NOMO-1 (cell line): ENCODE measurements at regions not wholly inside any gene's neighbourhood (a gene's known extent, or its start where the extent isn't known, plus 50 kb on each side); places are given as distances from the start of the nearest gene placed in this dataset.

Source experiments
- DNase-seq, 2 experiments: peaks; one replicate each; lab custom pipeline; 2025; ENCODE audit not compliant: unreplicated experiment in 2 of 2; lab: John Stamatoyannopoulos, UW

DNA sequence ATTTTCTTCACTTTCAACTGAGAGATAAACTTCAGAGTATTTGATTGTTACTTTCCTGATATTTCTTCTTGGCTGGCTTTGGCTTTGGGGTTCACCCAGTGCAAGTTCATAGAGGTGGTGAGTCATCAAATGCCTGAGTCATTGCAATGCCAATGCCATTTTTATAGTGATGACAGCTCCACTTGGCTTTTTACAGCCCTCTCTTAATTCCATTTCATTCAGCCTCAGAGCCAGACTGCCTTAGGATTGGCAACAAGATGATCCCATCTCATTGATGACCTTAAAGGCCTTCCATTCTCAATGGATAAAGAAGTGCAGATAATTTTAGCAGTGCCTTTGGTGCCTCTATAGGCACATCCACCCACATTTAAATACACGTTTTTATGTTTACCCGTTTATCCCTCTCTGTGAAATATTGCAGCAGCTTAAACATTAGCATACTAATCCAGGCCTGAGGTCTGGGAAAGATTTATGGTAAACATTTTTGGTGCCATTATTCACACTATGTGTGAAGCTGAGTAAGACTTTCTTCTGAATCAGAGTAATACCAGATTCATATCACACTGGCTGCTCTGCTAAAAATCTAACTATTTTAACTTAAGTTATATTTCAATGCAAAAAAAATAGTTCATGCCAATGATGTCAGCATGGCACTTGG, 88.9 kb upstream of the TYRP1 start:
- DNase-seq: no peak

DNA sequence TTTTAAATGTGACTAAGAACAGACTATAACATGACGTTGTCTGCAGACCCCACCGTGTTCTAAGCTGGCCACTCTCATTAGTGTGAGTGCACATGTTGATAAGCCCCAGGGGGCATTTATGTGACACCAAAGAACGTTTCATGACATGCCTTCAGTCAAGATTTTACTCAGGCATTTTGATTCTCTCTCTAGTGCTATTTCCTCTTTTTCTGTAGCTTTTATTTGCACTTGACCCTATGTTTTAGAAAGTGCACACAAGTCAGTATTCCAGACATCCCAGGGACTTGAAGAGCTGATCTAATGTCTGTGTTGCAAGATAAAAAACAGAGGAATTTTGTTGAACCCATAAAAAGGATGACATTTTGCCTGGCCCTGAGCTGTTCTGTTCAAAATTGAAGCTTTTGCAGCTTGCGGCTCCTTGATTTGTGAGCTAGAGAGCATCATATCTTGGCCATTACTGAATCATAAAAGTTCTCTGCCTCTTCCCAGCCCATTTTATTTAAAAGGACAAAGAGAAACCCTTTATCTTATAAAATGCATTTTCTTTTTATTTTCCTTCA, 80.9 kb upstream of the TYRP1 start:
- DNase-seq: no peak

DNA sequence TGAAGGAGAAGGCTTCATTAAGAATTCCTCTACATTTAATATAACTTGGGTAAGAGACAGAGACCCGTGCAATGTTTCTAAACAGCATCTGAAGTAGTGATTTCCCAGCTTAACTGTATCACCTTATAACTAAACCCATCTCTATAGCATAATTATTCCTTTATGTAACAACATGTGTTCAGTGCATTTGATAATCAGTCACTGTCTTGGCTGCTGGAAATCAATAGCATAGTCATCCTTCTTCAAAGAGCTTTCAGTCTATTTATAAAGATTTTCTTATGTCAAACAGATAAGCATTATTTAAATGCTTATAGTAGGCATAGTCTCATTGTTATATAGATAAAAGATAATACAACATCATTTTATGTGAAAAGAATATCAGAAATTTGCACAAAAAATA, 80.1 kb upstream of the TYRP1 start:
- no peak for DNase-seq

DNA sequence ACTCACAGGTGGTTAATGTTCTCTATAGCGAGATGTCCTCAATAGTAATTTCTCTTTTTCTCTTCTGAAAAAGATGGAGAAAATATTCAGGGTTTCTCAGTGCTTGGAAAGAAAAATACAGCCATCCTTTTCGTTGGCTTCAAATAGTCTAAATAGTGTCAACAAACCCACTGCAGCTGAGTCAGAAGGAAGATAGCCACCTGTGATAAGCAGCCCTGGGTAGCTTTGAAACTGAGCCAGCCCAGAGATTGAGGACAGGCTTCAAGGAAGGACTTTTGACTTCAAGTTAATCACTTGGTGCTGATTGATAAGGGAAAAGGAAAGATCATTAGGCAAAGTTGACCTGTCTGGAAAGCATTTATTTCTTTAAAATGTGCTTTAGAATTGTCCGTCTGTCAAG, 78.7 kb upstream of the TYRP1 start:
- DNase-seq: no peak

DNA sequence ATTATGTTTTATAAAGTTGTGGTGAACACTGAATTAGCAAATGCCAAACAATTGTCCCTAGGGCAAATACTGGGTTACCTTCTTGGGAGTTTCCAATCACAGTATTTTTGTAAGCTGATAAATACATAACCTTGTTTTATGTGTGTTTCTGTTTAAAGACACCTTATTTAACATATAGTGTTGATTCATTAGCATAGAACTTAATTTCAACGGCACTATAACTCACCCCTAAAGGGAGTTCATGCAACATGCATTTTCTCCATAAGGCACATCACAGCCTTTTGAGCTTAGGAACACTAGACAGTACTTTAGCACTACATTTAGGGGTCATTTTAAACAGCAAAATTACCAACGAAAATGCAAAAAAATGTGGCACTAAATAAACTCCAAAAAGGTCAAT, 74.2 kb upstream of the TYRP1 start:
- DNase-seq: no peak

DNA sequence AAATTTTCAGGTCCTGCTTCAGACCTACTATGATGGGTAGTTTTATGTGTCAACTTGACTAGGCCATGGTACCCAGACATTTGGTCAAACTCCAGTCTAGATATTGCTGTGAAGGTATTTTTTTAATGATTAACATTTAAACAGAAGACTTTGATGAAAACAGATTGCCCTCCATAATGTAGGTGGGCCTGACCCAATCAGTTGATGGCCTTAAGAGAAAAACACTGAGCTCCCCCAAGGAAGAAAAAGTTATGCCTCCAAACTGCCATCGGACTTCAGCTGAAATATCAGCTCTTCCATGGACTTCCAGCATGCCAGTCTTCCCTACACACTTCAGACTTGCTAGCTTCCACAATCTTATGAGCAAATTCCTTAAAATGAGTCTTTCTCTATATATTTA, 67.3 kb upstream of the TYRP1 start:
- no peak for DNase-seq

DNA sequence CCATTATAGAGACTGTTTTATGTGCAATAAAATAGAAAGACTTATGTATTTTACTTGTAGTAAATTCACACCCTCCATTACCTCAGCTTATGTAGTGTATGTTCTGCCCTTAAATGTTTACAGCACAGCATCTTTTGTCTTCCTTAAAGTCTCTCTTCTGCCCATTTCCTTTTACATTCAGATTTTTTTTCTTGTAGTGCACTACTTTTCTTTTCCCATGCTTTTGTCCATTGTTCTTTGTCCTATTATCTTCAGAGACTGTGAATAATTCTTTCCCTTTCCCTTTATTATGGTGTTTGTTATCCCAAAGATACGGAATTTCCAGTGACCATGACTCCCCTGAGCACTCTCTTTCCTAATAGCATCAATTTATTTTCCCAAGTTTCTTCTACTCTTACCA, 66.1 kb upstream of the TYRP1 start:
- DNase-seq: no peak

DNA sequence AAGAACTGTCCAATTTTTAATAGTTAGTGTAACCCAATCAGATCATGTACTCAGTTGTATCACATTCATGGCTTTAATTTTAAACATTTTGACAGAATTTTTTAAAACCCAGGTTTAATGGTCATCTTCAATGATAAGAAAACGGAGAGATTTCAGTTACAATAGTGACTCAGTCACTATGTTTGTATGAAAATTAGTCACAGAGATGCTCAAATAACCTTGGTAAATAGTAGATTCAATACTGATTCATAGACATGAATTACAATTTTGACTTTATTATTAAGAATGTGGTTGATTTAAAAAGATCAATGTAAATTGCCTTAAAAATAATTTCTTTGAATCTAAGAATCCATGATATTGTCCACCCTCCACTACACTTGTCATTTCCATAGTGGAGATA, 64.6 kb upstream of the TYRP1 start:
- no peak for DNase-seq

DNA sequence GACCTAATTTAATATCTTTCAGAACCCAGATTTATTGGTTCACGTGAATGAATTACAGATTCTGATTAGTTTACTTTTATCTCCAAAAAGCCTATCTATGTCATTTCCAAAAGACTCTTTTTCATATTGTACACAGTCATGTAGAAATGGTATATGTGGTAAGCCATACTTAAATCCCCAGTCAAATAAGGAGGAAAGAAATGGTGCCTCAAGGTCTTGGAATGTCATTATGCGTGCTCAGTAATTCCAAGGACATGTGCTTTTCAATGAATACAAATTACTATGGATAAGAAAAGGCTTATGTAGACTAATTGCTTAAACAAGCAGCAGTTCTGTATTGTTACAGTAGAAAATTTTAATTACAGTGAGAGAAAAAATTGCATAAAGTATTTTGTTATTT, 64.1 kb upstream of the TYRP1 start:
- no peak for DNase-seq

DNA sequence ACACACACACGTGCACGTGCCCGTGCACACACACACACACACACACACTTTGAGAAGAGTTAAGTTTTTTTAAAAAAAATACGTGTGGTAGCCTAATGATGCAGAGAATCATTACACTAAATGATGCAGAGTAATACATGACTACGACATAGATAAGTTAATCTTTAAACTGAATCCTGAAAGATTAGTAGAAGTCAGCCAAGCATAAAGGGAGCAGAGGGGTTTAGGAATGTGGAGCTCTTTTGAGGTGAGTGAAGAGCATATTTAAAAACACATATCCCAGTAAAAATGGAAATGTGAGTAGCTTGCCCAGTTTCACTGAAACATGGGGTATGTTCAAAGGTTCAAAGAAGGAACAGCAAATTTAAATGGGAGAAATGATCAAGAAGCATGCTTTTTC, 61.3 kb upstream of the TYRP1 start:
- no peak for DNase-seq

DNA sequence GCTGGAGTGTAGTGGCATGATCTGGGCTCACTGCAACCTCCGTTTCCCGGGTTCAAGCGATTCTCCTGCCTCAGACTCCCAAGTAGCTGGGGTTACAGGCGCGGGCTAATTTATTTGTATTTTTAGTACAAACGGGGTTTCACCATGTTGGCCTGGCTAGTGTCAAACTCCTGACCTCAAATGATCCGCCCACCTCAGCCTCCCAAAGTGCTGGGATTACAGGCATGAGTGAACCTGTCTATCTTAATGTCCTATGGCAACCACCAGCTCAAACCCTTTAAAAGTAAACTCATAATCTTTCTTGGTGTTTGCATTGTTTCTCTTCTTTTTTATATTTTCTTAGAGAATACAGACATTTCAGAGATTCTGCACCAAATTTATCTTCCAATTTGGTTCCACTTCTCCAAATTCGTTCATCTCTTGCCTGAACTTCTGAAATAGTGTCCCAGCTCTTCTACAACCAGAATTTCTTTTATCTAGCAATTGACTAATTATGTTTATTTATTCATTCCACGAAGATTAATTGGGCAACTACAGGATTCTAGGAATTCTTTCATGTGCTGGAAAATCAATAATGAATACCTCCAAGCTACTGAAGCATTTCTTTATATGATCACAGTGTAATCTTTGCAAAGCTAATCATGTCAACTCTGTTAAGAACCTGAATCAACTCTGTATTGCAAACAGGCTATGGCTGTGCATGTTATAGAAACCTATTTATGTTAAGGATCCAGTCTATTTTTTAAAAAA, 60.0 kb upstream of the TYRP1 start:
- no peak for DNase-seq

DNA sequence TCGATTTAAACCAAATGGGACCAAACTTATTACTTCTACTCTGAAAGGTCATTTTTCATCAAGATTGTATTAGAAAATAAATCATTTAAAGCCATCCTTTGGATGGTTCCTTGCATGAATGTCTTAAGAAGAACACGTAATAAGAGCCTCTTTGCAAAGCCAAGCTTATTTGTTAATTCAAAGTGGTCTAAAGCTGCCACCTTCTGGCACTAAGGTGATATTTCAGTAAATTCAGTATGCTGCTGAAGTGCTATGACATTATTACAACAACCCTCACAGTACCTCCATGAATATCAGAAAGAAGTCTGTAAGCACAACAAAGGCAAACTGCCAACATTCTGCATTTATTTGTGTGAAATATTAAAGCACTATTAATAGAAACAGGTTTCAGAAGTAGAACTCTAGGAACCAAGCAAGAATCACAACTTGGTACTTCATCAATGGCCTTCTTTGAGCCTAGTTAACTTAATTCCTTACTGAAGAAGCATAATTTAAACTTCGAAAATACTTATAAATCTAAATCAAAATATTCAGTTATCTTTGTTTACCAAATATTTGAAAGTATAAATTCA, 53.1 kb upstream of the TYRP1 start:
- DNase-seq: peak in 1 of 2 experiments; percentile 13

DNA sequence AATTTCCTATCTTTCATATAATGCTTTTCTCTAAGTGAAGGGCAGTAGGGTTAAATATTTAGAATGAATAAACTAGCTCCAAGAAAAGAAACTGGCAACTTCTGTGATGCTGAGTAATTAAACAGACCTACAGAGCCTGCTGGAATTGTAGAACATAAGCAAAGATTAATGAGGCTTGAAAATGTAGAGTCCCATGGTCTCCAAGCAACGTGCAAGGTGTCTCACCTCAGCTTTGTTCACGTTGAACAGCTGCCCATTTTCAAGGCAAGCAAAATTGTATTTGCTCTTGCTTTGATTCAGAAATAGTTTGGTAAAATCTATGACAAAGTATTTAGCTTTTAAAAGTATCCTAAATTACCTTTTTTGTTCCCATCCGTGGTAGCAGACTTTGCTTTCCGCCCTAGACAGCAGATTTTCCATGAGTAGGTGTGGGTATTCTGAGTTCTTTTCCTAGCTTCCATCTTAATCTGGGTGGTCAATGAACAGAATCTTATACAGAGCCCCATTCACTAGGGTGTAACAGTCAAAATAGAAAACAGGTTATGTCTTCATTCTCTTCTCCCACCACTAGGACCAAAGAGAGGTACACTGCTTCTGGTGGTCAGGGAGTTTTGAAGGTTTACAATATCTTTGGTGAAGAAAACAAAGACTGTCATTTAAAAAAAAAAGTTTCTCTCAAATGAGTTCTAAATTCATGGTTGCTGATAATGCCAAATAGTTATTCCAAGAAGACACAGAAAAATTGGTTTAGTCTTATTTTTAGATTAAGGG, 52.1 kb upstream of the TYRP1 start:
- DNase-seq: no peak
